Upper lobe of right lung (tissue), 1 donor: ENCODE measurements at regions not wholly inside any gene's neighbourhood (a gene's known extent, or its start where the extent isn't known, plus 50 kb on each side); places are given as distances from the start of the nearest gene placed in this dataset.
A peak's percentile ranks its signal among the peaks of the same experiment; 100 is the strongest.

Experiments used
- ATAC-seq: fragments of 200-7000 bp; cut with Tn5 transposase; one replicate; pipeline ENCODE4 v1.9.1; 2020; ENCODE audit warnings: mild to moderate bottlenecking, moderate library complexity
- DNase-seq: peaks from one replicate; pipeline ENCODE4 v3.0.0-alpha.2; 2020
- H3K27ac ChIP-seq: fragments of 200-600 bp; one replicate; pipeline ENCODE4 v1.8.0; 2022
- H3K27me3 ChIP-seq: fragments of 200-600 bp; one replicate; pipeline ENCODE4 v1.8.0; 2022; ENCODE audit warnings: mild to moderate bottlenecking
- H3K36me3 ChIP-seq: fragments of 200-600 bp; one replicate; pipeline ENCODE4 v1.8.0; 2022
- H3K4me1 ChIP-seq: fragments of 200-600 bp; one replicate; pipeline ENCODE4 v1.8.0; 2022
- H3K4me3 ChIP-seq: fragments of 200-600 bp; one replicate; pipeline ENCODE4 v1.8.0; 2022; ENCODE audit warnings: mild to moderate bottlenecking
- H3K9me3 ChIP-seq: fragments of 200-600 bp; one replicate; pipeline ENCODE4 v1.8.0; 2022
- CTCF ChIP-seq: fragments of 200-600 bp; IDR thresholded peaks from one replicate; pipeline ENCODE4 v1.8.0; 2022; ENCODE audit warnings: antibody characterized with exemption
- intact Hi-C: fragments of 100-400 bp; cut with DNase I; formaldehyde crosslinking; loops from one replicate; pipeline ENCODE4 v1.11.0; 2022
- donor health status: DM: no; HTN: yes; CAD: no; lungs with severe emphysema.

GRCh38 chr12:112599871-112600270 is 181.1 kb downstream of the PTPN11 start:
- DNase-seq: no peak
- ATAC-seq: peak; percentile 76
- intact Hi-C loops: no loop called here

GRCh38 chr12:112602150-112602549 is 183.4 kb downstream of the PTPN11 start:
- DNase-seq: no peak
- H3K27me3 ChIP-seq: no peaks in the 10 kb centered on the region
- H3K4me3 ChIP-seq: no peak overlapping the region
- no peak overlapping the region for H3K27ac ChIP-seq
- TF ChIP-seq CTCF: no peak
- H3K9me3 ChIP-seq: no peaks in the 10 kb centered on the region
- ATAC-seq: no peak
- no peaks in the 10 kb centered on the region for H3K4me1 ChIP-seq
- no peaks in the 10 kb centered on the region for H3K36me3 ChIP-seq
- intact Hi-C loops: no loop called here

More at GRCh38 chr12:112599871-112600270, 181.1 kb downstream of the PTPN11 start:
- Histone ChIP-seq H3K4me3 (no peak overlapping the region), H3K9me3 (no peaks in the 10 kb centered on the region), H3K4me1 (no peaks in the 10 kb centered on the region), H3K27ac (no peak overlapping the region), H3K36me3 (no peaks in the 10 kb centered on the region), H3K27me3 (no peaks in the 10 kb centered on the region)
- no peak for TF ChIP-seq CTCF

GRCh38 chr12:112606611-112607365 is 184.8 kb upstream of the RPH3A start:
- intact Hi-C loops: no loop called here
- H3K27ac ChIP-seq: no peak overlapping the region
- H3K27me3 ChIP-seq: no peaks in the 10 kb centered on the region
- no peaks in the 10 kb centered on the region for H3K9me3 ChIP-seq
- no peaks in the 10 kb centered on the region for H3K4me1 ChIP-seq
- TF ChIP-seq CTCF: no peak
- no peaks in the 10 kb centered on the region for H3K36me3 ChIP-seq
- ATAC-seq (peak; percentile 71), DNase-seq (no peak)
- no peak overlapping the region for H3K4me3 ChIP-seq

- TF ChIP-seq CTCF: no peak
- Histone ChIP-seq H3K27me3 (no peaks in the 10 kb centered on the region), H3K9me3 (no peaks in the 10 kb centered on the region), H3K4me3 (no peak overlapping the region), H3K27ac (no peak overlapping the region), H3K4me1 (no peaks in the 10 kb centered on the region), H3K36me3 (no peaks in the 10 kb centered on the region)
- intact Hi-C loops: no loop called here
- DNase-seq (no peak), ATAC-seq (peak; percentile 67)
Measured at GRCh38 chr12:112607427-112607826, 184.1 kb upstream of the RPH3A start.

- no peak for DNase-seq
- Histone ChIP-seq H3K27ac (no peak overlapping the region), H3K27me3 (no peaks in the 10 kb centered on the region), H3K36me3 (no peaks in the 10 kb centered on the region), H3K9me3 (no peaks in the 10 kb centered on the region), H3K4me3 (no peak overlapping the region), H3K4me1 (no peaks in the 10 kb centered on the region)
- no peak for TF ChIP-seq CTCF
- ATAC-seq: no peak
- intact Hi-C loops: no loop called here
Measured at GRCh38 chr12:112611908-112612307, 179.6 kb upstream of the RPH3A start.

GRCh38 chr12:112615196-112615595 is 176.4 kb upstream of the RPH3A start:
- H3K27ac ChIP-seq: no peak overlapping the region
- no peak for ATAC-seq
- H3K27me3 ChIP-seq: no peaks in the 10 kb centered on the region
- no peak for TF ChIP-seq CTCF
- no peaks in the 10 kb centered on the region for H3K9me3 ChIP-seq
- no peak for DNase-seq
- H3K4me1 ChIP-seq: no peaks in the 10 kb centered on the region
- no peak overlapping the region for H3K4me3 ChIP-seq
- no peaks in the 10 kb centered on the region for H3K36me3 ChIP-seq
- intact Hi-C loops: no loop called here
